HFFc6 (cell line): ENCODE measurements at regions not wholly inside any gene's neighbourhood (a gene's known extent, or its start where the extent isn't known, plus 50 kb on each side); places are given as distances from the start of the nearest gene placed in this dataset.

Experiments
- DNase-seq: peaks from one replicate; pipeline ENCODE4 v3.0.0-alpha.2; 2018
- H3K27ac Mint-ChIP-seq: 2 replicates; pipeline ENCODE4 v1.8.0; 2020; ENCODE audit warnings: mild to moderate bottlenecking, mixed read lengths
- H3K27me3 Mint-ChIP-seq: 2 replicates; pipeline ENCODE4 v1.8.0; 2021; ENCODE audit warnings: mild to moderate bottlenecking, moderate library complexity, mixed read lengths; ENCODE audit not compliant: insufficient read depth
- H3K36me3 Mint-ChIP-seq: 2 replicates; pipeline ENCODE4 v1.8.0; 2021; ENCODE audit warnings: low read depth, mixed read lengths
- H3K4me1 Mint-ChIP-seq: 2 replicates; pipeline ENCODE4 v1.8.0; 2020; ENCODE audit warnings: low read depth, mixed read lengths
- H3K4me3 Mint-ChIP-seq: 2 replicates; pipeline ENCODE4 v1.8.0; 2020; ENCODE audit warnings: mild to moderate bottlenecking, moderate library complexity, mixed read lengths
- H3K9me3 Mint-ChIP-seq: 2 replicates; pipeline ENCODE4 v1.8.0; 2020; ENCODE audit warnings: mild to moderate bottlenecking, mixed read lengths
- CTCF ChIP-seq: fragments of 200-600 bp; sonication (generic); IDR thresholded peaks from 2 replicates; pipeline ENCODE4 v1.5.0; 2021; ENCODE audit warnings: antibody characterized with exemption, mild to moderate bottlenecking

GRCh38 chr5:105978011-105978410 lies 1692.7 kb downstream of the EFNA5 start:
- H3K27ac Mint-ChIP-seq: no peak overlapping the region
- no peak for DNase-seq
- H3K9me3 Mint-ChIP-seq: peaks cover 29% of the 10 kb centered on the region
- no peaks in the 10 kb centered on the region; the same call in 1 of the 2 replicates for H3K36me3 Mint-ChIP-seq
- no peaks in the 10 kb centered on the region for H3K27me3 Mint-ChIP-seq
- no peaks in the 10 kb centered on the region for H3K4me1 Mint-ChIP-seq
- no peak for TF ChIP-seq CTCF
- no peak overlapping the region for H3K4me3 Mint-ChIP-seq

GRCh38 chr5:105977163-105977562 lies 1693.6 kb downstream of the EFNA5 start:
- Mint-ChIP-seq H3K27ac (no peak overlapping the region), H3K4me3 (no peak overlapping the region), H3K9me3 (peaks cover 29% of the 10 kb centered on the region), H3K27me3 (no peaks in the 10 kb centered on the region), H3K4me1 (no peaks in the 10 kb centered on the region), H3K36me3 (no peaks in the 10 kb centered on the region; the same call in 1 of the 2 replicates)
- no peak for DNase-seq
- TF ChIP-seq CTCF: no peak

- no peaks in the 10 kb centered on the region for H3K27me3 Mint-ChIP-seq
- no peaks in the 10 kb centered on the region for H3K4me1 Mint-ChIP-seq
- H3K4me3 Mint-ChIP-seq: no peak overlapping the region
- no peak overlapping the region for H3K27ac Mint-ChIP-seq
- H3K36me3 Mint-ChIP-seq: no peaks in the 10 kb centered on the region; the same call in 1 of the 2 replicates
- H3K9me3 Mint-ChIP-seq: peaks cover 44% of the 10 kb centered on the region
- TF ChIP-seq CTCF: no peak
- no peak for DNase-seq
Observed at GRCh38 chr5:105970919-105971318, 1699.8 kb downstream of the EFNA5 start.

GRCh38 chr5:105968981-105969380 lies 1701.8 kb downstream of the EFNA5 start:
- no peak overlapping the region for H3K27ac Mint-ChIP-seq
- DNase-seq: no peak
- no peaks in the 10 kb centered on the region; the same call in 1 of the 2 replicates for H3K36me3 Mint-ChIP-seq
- no peaks in the 10 kb centered on the region for H3K27me3 Mint-ChIP-seq
- no peak for TF ChIP-seq CTCF
- no peaks in the 10 kb centered on the region for H3K4me1 Mint-ChIP-seq
- peaks cover 55% of the 10 kb centered on the region for H3K9me3 Mint-ChIP-seq
- H3K4me3 Mint-ChIP-seq: no peak overlapping the region

- DNase-seq: no peak
- H3K4me1 Mint-ChIP-seq: no peaks in the 10 kb centered on the region
- H3K36me3 Mint-ChIP-seq: no peaks in the 10 kb centered on the region; the same call in 1 of the 2 replicates
- no peak overlapping the region for H3K27ac Mint-ChIP-seq
- H3K27me3 Mint-ChIP-seq: no peaks in the 10 kb centered on the region
- no peak overlapping the region for H3K4me3 Mint-ChIP-seq
- peaks cover 49% of the 10 kb centered on the region for H3K9me3 Mint-ChIP-seq
- no peak for TF ChIP-seq CTCF
Observed at GRCh38 chr5:105963696-105964255, 1707.0 kb downstream of the EFNA5 start.

- no peak overlapping the region for H3K27ac Mint-ChIP-seq
- TF ChIP-seq CTCF: no peak
- no peak for DNase-seq
- no peaks in the 10 kb centered on the region for H3K36me3 Mint-ChIP-seq
- H3K9me3 Mint-ChIP-seq: peaks cover 45% of the 10 kb centered on the region
- H3K27me3 Mint-ChIP-seq: no peaks in the 10 kb centered on the region
- no peaks in the 10 kb centered on the region for H3K4me1 Mint-ChIP-seq
- H3K4me3 Mint-ChIP-seq: no peak overlapping the region
Observed at GRCh38 chr5:105961572-105961971, 1709.2 kb downstream of the EFNA5 start.
